ENCODE measurements at regions not wholly inside any gene's neighbourhood (a gene's known extent, or its start where the extent isn't known, plus 50 kb on each side); places are given as distances from the start of the nearest gene placed in this dataset.

DNA sequence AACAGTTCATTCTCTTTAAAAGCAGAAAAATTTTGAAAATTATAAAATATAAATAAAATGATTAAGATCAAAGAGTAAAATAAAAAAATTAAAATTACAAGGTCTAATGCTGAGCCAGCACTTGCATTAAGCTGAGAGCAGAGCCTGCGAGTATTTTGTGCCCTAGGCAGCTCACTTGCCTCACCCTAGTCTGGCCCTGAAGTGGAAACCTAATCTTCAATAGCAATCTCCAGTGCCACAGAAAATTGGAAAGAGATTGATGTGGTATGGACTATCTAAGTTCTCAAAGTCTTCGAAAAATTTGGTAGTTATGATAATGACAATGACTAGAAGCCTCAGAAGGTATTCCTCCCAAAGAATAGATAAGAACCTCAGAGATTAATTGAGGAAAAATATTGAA, 459.4 kb upstream of the CBLB start:
- TF ChIP-seq POLR2A (IDR thresholded peaks at IDR 0.05; ENCODE audit: low read depth): no peak
- no peak for TF ChIP-seq EP300 (IDR thresholded peaks at IDR 0.05)

Data from esophagus muscularis mucosa (tissue), 2 donors.